ENCODE measurements at regions not wholly inside any gene's neighbourhood (a gene's known extent, or its start where the extent isn't known, plus 50 kb on each side); places are given as distances from the start of the nearest gene placed in this dataset.

- no peaks in the 10 kb centered on the region for H3K36me3 ChIP-seq
- no peaks in the 10 kb centered on the region for H3K9me3 ChIP-seq
- no peak for TF ChIP-seq CTCF (IDR thresholded peaks at IDR 0.05)
- H3K27ac ChIP-seq: no peak overlapping the region
- no peaks in the 10 kb centered on the region for H3K4me1 ChIP-seq (ENCODE audit: control insufficient read depth in 1 of 2, insufficient read depth in 1 of 2, low read depth in 1 of 2, low read length in 1 of 2)
- H3K4me3 ChIP-seq (ENCODE audit: low read depth in 1 of 2, low read length in 1 of 2): no peak overlapping the region
- H3K27me3 ChIP-seq: peaks cover 3% of the 10 kb centered on the region
These were observed 98.8 kb upstream of the NOCT start for GRCh38 chr4:138916763-138917162.

- no peaks in the 10 kb centered on the region for H3K4me1 ChIP-seq (ENCODE audit: control insufficient read depth in 1 of 2, insufficient read depth in 1 of 2, low read depth in 1 of 2, low read length in 1 of 2)
These were observed 99.8 kb upstream of the NOCT start for GRCh38 chr4:138915756-138916155.

GRCh38 chr4:138912704-138913340, 102.8 kb upstream of the NOCT start:
- peaks cover 9% of the 10 kb centered on the region for H3K27me3 ChIP-seq
- H3K4me1 ChIP-seq (ENCODE audit: control insufficient read depth in 1 of 2, insufficient read depth in 1 of 2, low read depth in 1 of 2, low read length in 1 of 2): no peaks in the 10 kb centered on the region
- no peaks in the 10 kb centered on the region for H3K36me3 ChIP-seq
- no peak overlapping the region for H3K4me3 ChIP-seq (ENCODE audit: low read depth in 1 of 2, low read length in 1 of 2)
- TF ChIP-seq CTCF (IDR thresholded peaks at IDR 0.05): no peak
- H3K9me3 ChIP-seq: no peaks in the 10 kb centered on the region
- no peak overlapping the region for H3K27ac ChIP-seq

More at GRCh38 chr4:138915756-138916155, 99.8 kb upstream of the NOCT start:
- Histone ChIP-seq H3K9me3 (no peaks in the 10 kb centered on the region), H3K27ac (no peak overlapping the region), H3K27me3 (peaks cover 12% of the 10 kb centered on the region), H3K4me3 (ENCODE audit: low read depth in 1 of 2, low read length in 1 of 2) (no peak overlapping the region), H3K36me3 (no peaks in the 10 kb centered on the region)
- TF ChIP-seq CTCF (IDR thresholded peaks at IDR 0.05): no peak

- Histone ChIP-seq H3K9me3 (no peaks in the 10 kb centered on the region), H3K4me3 (ENCODE audit: low read depth in 1 of 2, low read length in 1 of 2) (no peak overlapping the region), H3K4me1 (ENCODE audit: control insufficient read depth in 1 of 2, insufficient read depth in 1 of 2, low read depth in 1 of 2, low read length in 1 of 2) (no peaks in the 10 kb centered on the region), H3K27ac (no peak overlapping the region), H3K27me3 (peaks cover 9% of the 10 kb centered on the region), H3K36me3 (no peaks in the 10 kb centered on the region)
- no peak for TF ChIP-seq CTCF (IDR thresholded peaks at IDR 0.05)
These were observed 103.5 kb upstream of the NOCT start for GRCh38 chr4:138911909-138912703.

- no peak overlapping the region for H3K4me3 ChIP-seq (ENCODE audit: low read depth in 1 of 2, low read length in 1 of 2)
- no peaks in the 10 kb centered on the region for H3K36me3 ChIP-seq
- no peak overlapping the region for H3K27ac ChIP-seq
- H3K4me1 ChIP-seq (ENCODE audit: control insufficient read depth in 1 of 2, insufficient read depth in 1 of 2, low read depth in 1 of 2, low read length in 1 of 2): no peaks in the 10 kb centered on the region
- no peak for TF ChIP-seq CTCF (IDR thresholded peaks at IDR 0.05)
- H3K27me3 ChIP-seq: peaks cover 9% of the 10 kb centered on the region
- no peaks in the 10 kb centered on the region for H3K9me3 ChIP-seq
These were observed 104.7 kb upstream of the NOCT start for GRCh38 chr4:138910914-138911336.
